HG03196 (cell line): ENCODE measurements at regions not wholly inside any gene's neighbourhood (a gene's known extent, or its start where the extent isn't known, plus 50 kb on each side); places are given as distances from the start of the nearest gene placed in this dataset.
A peak's percentile ranks its signal among the peaks of the same experiment; 100 is the strongest.

Experiments
- ATAC-seq: cut with Tn5 transposase; IDR thresholded peaks from one replicate; pipeline ENCODE4 v1.9.1; 2021; ENCODE audit not compliant: unreplicated experiment

GRCh38 chr5:97836816-97837215 is 653.8 kb upstream of the RIOK2 start:
- ATAC-seq, result no peak

GRCh38 chr5:97838214-97838613 is 655.2 kb upstream of the RIOK2 start:
- ATAC-seq, result peak; percentile 96

GRCh38 chr5:97839341-97840086 is 656.5 kb upstream of the RIOK2 start:
- ATAC-seq, result no peak

- no peak for ATAC-seq
Observed at GRCh38 chr5:97840643-97841042, 657.6 kb upstream of the RIOK2 start.

- no peak for ATAC-seq
Observed at GRCh38 chr5:97842687-97843086, 659.6 kb upstream of the RIOK2 start.

GRCh38 chr5:97844797-97845196 is 661.8 kb upstream of the RIOK2 start:
- no peak for ATAC-seq

GRCh38 chr5:97846643-97847042 is 663.6 kb upstream of the RIOK2 start:
- no peak for ATAC-seq

- no peak for ATAC-seq
Observed at GRCh38 chr5:97847920-97848631, 665.0 kb upstream of the RIOK2 start.

- ATAC-seq, result no peak
Observed at GRCh38 chr5:97851036-97851435, 668.0 kb upstream of the RIOK2 start.

GRCh38 chr5:97854871-97855762 is 672.1 kb upstream of the RIOK2 start:
- ATAC-seq, result no peak

GRCh38 chr5:97874491-97874890 is 691.4 kb upstream of the RIOK2 start:
- ATAC-seq, result no peak

GRCh38 chr5:97876272-97876671 is 693.2 kb upstream of the RIOK2 start:
- ATAC-seq, result no peak

GRCh38 chr5:97877588-97877987 is 694.5 kb upstream of the RIOK2 start:
- ATAC-seq, result no peak

GRCh38 chr5:97888439-97888838 is 705.4 kb upstream of the RIOK2 start:
- ATAC-seq, result peak; percentile 96

GRCh38 chr5:97891971-97892370 is 708.9 kb upstream of the RIOK2 start:
- no peak for ATAC-seq

- ATAC-seq, result no peak
Observed at GRCh38 chr5:97903742-97904141, 720.7 kb upstream of the RIOK2 start.

GRCh38 chr5:97906135-97906534 is 723.1 kb upstream of the RIOK2 start:
- ATAC-seq, result no peak

- no peak for ATAC-seq
Observed at GRCh38 chr5:97907646-97908400, 724.8 kb upstream of the RIOK2 start.

- ATAC-seq, result no peak
Observed at GRCh38 chr5:97909541-97909940, 726.5 kb upstream of the RIOK2 start.

- ATAC-seq, result no peak
Observed at GRCh38 chr5:97914483-97914882, 731.4 kb upstream of the RIOK2 start.

- ATAC-seq, result no peak
Observed at GRCh38 chr5:97915106-97915505, 732.1 kb upstream of the RIOK2 start.
